ENCODE measurements at regions not wholly inside any gene's neighbourhood (a gene's known extent, or its start where the extent isn't known, plus 50 kb on each side); places are given as distances from the start of the nearest gene placed in this dataset.

DNA sequence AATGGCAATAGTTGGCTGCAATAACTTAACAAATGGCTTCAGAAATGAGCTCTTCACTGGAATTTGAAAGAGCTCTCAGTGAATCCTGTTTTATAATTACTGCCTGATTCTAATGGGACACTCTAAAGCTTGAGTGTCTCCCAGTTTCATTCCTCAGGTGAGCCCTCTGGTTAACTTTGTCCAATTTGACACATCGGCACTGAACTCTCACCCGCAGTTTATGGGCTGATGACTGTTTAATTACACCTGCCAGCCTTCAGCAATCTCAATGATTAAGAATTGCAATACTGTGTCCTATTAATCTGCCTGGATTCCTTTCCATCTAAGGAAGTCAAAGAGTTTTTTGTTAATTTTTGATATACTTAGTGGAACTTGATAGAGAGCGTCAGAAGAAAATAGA is 110.7 kb upstream of the NABP1 start:
- TF ChIP-seq, protein P1, sequence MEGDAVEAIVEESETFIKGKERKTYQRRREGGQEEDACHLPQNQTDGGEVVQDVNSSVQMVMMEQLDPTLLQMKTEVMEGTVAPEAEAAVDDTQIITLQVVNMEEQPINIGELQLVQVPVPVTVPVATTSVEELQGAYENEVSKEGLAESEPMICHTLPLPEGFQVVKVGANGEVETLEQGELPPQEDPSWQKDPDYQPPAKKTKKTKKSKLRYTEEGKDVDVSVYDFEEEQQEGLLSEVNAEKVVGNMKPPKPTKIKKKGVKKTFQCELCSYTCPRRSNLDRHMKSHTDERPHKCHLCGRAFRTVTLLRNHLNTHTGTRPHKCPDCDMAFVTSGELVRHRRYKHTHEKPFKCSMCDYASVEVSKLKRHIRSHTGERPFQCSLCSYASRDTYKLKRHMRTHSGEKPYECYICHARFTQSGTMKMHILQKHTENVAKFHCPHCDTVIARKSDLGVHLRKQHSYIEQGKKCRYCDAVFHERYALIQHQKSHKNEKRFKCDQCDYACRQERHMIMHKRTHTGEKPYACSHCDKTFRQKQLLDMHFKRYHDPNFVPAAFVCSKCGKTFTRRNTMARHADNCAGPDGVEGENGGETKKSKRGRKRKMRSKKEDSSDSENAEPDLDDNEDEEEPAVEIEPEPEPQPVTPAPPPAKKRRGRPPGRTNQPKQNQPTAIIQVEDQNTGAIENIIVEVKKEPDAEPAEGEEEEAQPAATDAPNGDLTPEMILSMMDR (IDR thresholded peaks at IDR 0.05; ENCODE audit: insufficient read depth, low read depth, low read length): no peak
- no peak for TF ChIP-seq EZH2 (IDR thresholded peaks at IDR 0.05; ENCODE audit: insufficient read depth, low read length)
